ENCODE measurements at regions not wholly inside any gene's neighbourhood (a gene's known extent, or its start where the extent isn't known, plus 50 kb on each side); places are given as distances from the start of the nearest gene placed in this dataset.

DNA sequence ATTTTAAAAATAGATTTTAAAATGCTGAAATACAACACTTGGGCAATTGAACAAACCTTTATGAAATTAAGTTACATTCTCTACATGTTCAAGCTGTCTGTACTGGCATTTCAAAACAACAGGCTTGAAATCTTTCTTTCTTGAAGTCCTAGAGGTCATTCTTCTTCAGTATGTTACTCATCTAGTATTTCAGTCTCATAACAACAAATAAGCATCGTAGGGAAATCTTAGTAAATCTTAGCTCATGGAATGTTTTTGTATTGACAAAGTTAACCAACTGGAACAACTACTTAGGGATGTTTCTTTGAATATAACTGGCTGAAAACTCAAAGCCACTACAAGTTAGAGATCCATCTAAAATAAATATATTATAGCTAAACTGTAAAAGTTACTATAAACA is 96.6 kb downstream of the KIF2B start:
- DNase-seq (ENCODE audit: low read depth, low spot score), result no peak
- no peak overlapping the region for H3K9ac ChIP-seq (ENCODE audit: insufficient read length, low read depth)

DNA sequence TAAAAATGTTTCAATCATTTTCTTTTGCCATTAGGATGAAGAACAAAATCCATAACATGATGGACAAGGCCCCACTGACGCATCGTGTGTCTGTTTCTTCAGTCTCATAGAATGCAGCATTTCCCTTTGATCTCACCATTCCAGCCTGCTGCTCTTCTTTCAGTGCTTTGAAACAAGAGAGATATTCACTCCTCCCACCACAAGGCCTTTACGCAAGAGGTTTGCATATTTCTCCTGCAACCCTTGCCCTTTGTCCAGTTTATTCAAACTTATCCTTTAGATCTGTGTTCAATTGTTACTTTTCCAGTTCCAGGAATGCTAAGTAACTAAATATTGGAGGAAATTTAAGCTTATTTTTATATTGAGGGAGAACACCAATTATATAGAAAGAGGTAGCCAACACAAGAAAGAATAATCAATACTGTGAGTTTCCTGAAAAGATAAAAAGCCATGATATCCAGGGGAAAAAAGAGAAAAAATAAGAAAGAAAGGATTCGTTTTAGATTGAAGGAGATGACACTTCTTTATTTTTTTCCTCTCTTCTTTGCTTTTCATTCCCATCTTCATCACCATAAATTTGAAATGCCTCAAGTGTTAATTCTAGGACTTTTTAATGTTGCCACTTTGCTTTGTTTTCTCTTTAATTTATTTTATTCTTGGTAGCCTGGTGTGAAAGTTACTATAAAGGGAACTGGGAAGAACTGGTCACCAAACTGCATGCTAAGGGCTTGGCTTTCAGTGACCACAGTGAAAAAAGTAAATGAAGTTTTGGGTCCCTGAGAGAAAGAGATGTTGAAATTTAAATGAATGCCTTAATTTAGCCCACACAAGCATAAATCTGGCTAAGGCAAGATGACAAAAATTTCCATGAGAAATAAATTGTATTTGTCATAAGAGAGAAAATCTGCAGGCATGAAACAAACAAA is 102.1 kb downstream of the KIF2B start:
- DNase-seq (ENCODE audit: low read depth, low spot score), result no peak

More for the DNA sequence above, 96.6 kb downstream of the KIF2B start:
- no peaks in the 10 kb centered on the region for H3K9me3 ChIP-seq (ENCODE audit: insufficient read depth, low read length)
- H3K36me3 ChIP-seq (ENCODE audit: insufficient read depth, insufficient read length, low read length), result no peaks in the 10 kb centered on the region
- no peak for TF ChIP-seq YY1 (IDR thresholded peaks at IDR 0.05; ENCODE audit: insufficient read depth, insufficient read length)
- no peak for TF ChIP-seq ZNF274 (IDR thresholded peaks at IDR 0.05; ENCODE audit: low read depth, low read length)
- TF ChIP-seq SUZ12 (IDR thresholded peaks at IDR 0.05; ENCODE audit: extremely low read depth, insufficient read depth, insufficient read length), result no peak
- no peaks in the 10 kb centered on the region for H3K27me3 ChIP-seq (ENCODE audit: insufficient read depth, insufficient read length)
- H3K4me1 ChIP-seq (ENCODE audit: insufficient read depth, insufficient read length), result no peaks in the 10 kb centered on the region
- H3K4me3 ChIP-seq (ENCODE audit: insufficient read length, low read depth), result no peak overlapping the region

GRCh38 chr17:53932386-53932785 is 109.7 kb downstream of the KIF2B start:
- no peak overlapping the region for H3K9ac ChIP-seq (ENCODE audit: insufficient read length, low read depth)

More for the DNA sequence above, 102.1 kb downstream of the KIF2B start:
- Histone ChIP-seq H3K9me3 (ENCODE audit: insufficient read depth, low read length) (no peaks in the 10 kb centered on the region), H3K36me3 (ENCODE audit: insufficient read depth, insufficient read length, low read length) (no peaks in the 10 kb centered on the region), H3K9ac (ENCODE audit: insufficient read length, low read depth) (no peak overlapping the region), H3K4me1 (ENCODE audit: insufficient read depth, insufficient read length) (no peaks in the 10 kb centered on the region), H3K27me3 (ENCODE audit: insufficient read depth, insufficient read length) (no peaks in the 10 kb centered on the region), H3K4me3 (ENCODE audit: insufficient read length, low read depth) (no peak overlapping the region)
- TF ChIP-seq ZNF274 (IDR thresholded peaks at IDR 0.05; ENCODE audit: low read depth, low read length) (no peak), SUZ12 (IDR thresholded peaks at IDR 0.05; ENCODE audit: extremely low read depth, insufficient read depth, insufficient read length) (no peak), YY1 (IDR thresholded peaks at IDR 0.05; ENCODE audit: insufficient read depth, insufficient read length) (no peak)

DNA sequence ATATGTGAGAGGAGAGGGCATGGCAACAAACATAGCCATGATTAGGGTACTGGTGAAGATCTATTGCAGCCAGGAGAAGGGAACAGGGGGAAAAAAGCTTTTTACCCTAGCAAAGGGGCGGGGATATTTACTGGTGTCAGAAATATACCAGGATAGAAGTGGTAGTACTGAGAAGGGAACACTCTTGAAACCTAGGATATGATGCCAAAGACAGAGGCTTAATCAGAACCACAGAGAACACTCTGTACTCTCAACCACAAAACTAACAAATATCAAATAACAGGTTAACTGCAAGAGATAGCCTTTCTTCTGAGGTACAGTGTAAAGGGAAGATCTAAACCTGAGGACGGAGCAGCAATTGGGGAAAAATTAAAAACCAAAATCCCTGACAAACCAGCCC is 112.2 kb downstream of the KIF2B start:
- no peak for TF ChIP-seq ZNF274 (IDR thresholded peaks at IDR 0.05; ENCODE audit: low read depth, low read length)
- TF ChIP-seq YY1 (IDR thresholded peaks at IDR 0.05; ENCODE audit: insufficient read depth, insufficient read length), result no peak
- no peak for TF ChIP-seq SUZ12 (IDR thresholded peaks at IDR 0.05; ENCODE audit: extremely low read depth, insufficient read depth, insufficient read length)
- no peak for DNase-seq (ENCODE audit: low read depth, low spot score)

More at GRCh38 chr17:53932386-53932785, 109.7 kb downstream of the KIF2B start:
- TF ChIP-seq ZNF274 (IDR thresholded peaks at IDR 0.05; ENCODE audit: low read depth, low read length) (no peak), YY1 (IDR thresholded peaks at IDR 0.05; ENCODE audit: insufficient read depth, insufficient read length) (no peak), SUZ12 (IDR thresholded peaks at IDR 0.05; ENCODE audit: extremely low read depth, insufficient read depth, insufficient read length) (no peak)
- H3K36me3 ChIP-seq (ENCODE audit: insufficient read depth, insufficient read length, low read length), result no peaks in the 10 kb centered on the region
- DNase-seq (ENCODE audit: low read depth, low spot score), result no peak
- no peaks in the 10 kb centered on the region for H3K9me3 ChIP-seq (ENCODE audit: insufficient read depth, low read length)
- no peak overlapping the region for H3K4me3 ChIP-seq (ENCODE audit: insufficient read length, low read depth)
- H3K4me1 ChIP-seq (ENCODE audit: insufficient read depth, insufficient read length), result no peaks in the 10 kb centered on the region
- H3K27me3 ChIP-seq (ENCODE audit: insufficient read depth, insufficient read length), result no peaks in the 10 kb centered on the region

GRCh38 chr17:53941231-53941630 is 118.5 kb downstream of the KIF2B start:
- H3K9me3 ChIP-seq (ENCODE audit: insufficient read depth, low read length), result no peaks in the 10 kb centered on the region
- H3K4me1 ChIP-seq (ENCODE audit: insufficient read depth, insufficient read length), result no peaks in the 10 kb centered on the region

More for the DNA sequence above, 112.2 kb downstream of the KIF2B start:
- no peaks in the 10 kb centered on the region for H3K36me3 ChIP-seq (ENCODE audit: insufficient read depth, insufficient read length, low read length)
- no peaks in the 10 kb centered on the region for H3K4me1 ChIP-seq (ENCODE audit: insufficient read depth, insufficient read length)
- H3K9me3 ChIP-seq (ENCODE audit: insufficient read depth, low read length), result no peaks in the 10 kb centered on the region
- H3K9ac ChIP-seq (ENCODE audit: insufficient read length, low read depth), result no peak overlapping the region
- no peak overlapping the region for H3K4me3 ChIP-seq (ENCODE audit: insufficient read length, low read depth)
- H3K27me3 ChIP-seq (ENCODE audit: insufficient read depth, insufficient read length), result no peaks in the 10 kb centered on the region

GRCh38 chr17:53942436-53942835 is 119.7 kb downstream of the KIF2B start:
- Histone ChIP-seq H3K4me3 (ENCODE audit: insufficient read length, low read depth) (no peak overlapping the region), H3K4me1 (ENCODE audit: insufficient read depth, insufficient read length) (no peaks in the 10 kb centered on the region), H3K9me3 (ENCODE audit: insufficient read depth, low read length) (no peaks in the 10 kb centered on the region), H3K36me3 (ENCODE audit: insufficient read depth, insufficient read length, low read length) (no peaks in the 10 kb centered on the region), H3K27me3 (ENCODE audit: insufficient read depth, insufficient read length) (no peaks in the 10 kb centered on the region), H3K9ac (ENCODE audit: insufficient read length, low read depth) (no peak overlapping the region)
- TF ChIP-seq SUZ12 (IDR thresholded peaks at IDR 0.05; ENCODE audit: extremely low read depth, insufficient read depth, insufficient read length) (no peak), ZNF274 (IDR thresholded peaks at IDR 0.05; ENCODE audit: low read depth, low read length) (no peak), YY1 (IDR thresholded peaks at IDR 0.05; ENCODE audit: insufficient read depth, insufficient read length) (no peak)
- no peak for DNase-seq (ENCODE audit: low read depth, low spot score)

More at GRCh38 chr17:53941231-53941630, 118.5 kb downstream of the KIF2B start:
- no peaks in the 10 kb centered on the region for H3K36me3 ChIP-seq (ENCODE audit: insufficient read depth, insufficient read length, low read length)
- no peak for TF ChIP-seq SUZ12 (IDR thresholded peaks at IDR 0.05; ENCODE audit: extremely low read depth, insufficient read depth, insufficient read length)
- no peak for TF ChIP-seq YY1 (IDR thresholded peaks at IDR 0.05; ENCODE audit: insufficient read depth, insufficient read length)
- TF ChIP-seq ZNF274 (IDR thresholded peaks at IDR 0.05; ENCODE audit: low read depth, low read length), result no peak
- H3K9ac ChIP-seq (ENCODE audit: insufficient read length, low read depth), result no peak overlapping the region
- no peak overlapping the region for H3K4me3 ChIP-seq (ENCODE audit: insufficient read length, low read depth)
- DNase-seq (ENCODE audit: low read depth, low spot score), result no peak
- H3K27me3 ChIP-seq (ENCODE audit: insufficient read depth, insufficient read length), result no peaks in the 10 kb centered on the region

GRCh38 chr17:53942898-53943297 is 120.2 kb downstream of the KIF2B start:
- Histone ChIP-seq H3K36me3 (ENCODE audit: insufficient read depth, insufficient read length, low read length) (no peaks in the 10 kb centered on the region), H3K4me3 (ENCODE audit: insufficient read length, low read depth) (no peak overlapping the region), H3K9ac (ENCODE audit: insufficient read length, low read depth) (no peak overlapping the region), H3K27me3 (ENCODE audit: insufficient read depth, insufficient read length) (no peaks in the 10 kb centered on the region), H3K9me3 (ENCODE audit: insufficient read depth, low read length) (no peaks in the 10 kb centered on the region), H3K4me1 (ENCODE audit: insufficient read depth, insufficient read length) (no peaks in the 10 kb centered on the region)
- DNase-seq (ENCODE audit: low read depth, low spot score), result no peak
- TF ChIP-seq ZNF274 (IDR thresholded peaks at IDR 0.05; ENCODE audit: low read depth, low read length) (no peak), SUZ12 (IDR thresholded peaks at IDR 0.05; ENCODE audit: extremely low read depth, insufficient read depth, insufficient read length) (no peak), YY1 (IDR thresholded peaks at IDR 0.05; ENCODE audit: insufficient read depth, insufficient read length) (no peak)
